Activated T-cell treated with anti-CD3 and anti-CD28 coated beads for 24 hours (primary cell): ENCODE measurements at regions not wholly inside any gene's neighbourhood (a gene's known extent, or its start where the extent isn't known, plus 50 kb on each side); places are given as distances from the start of the nearest gene placed in this dataset.
"Not testable (repeated sequence)": the region's sequence is repeated elsewhere in the genome, so short reads cannot be mapped to it uniquely, and the experiment has no call there.

Experiments used
- DNase-seq: peaks from one replicate; pipeline ENCODE4 v3.0.0-alpha.2; 2020; ENCODE audit warnings: low read depth

GRCh38 chr21:27996906-27997305, 995.8 kb downstream of the LTN1 start:
- DNase-seq, result not testable (repeated sequence)

GRCh38 chr21:27984663-27985325, 1007.9 kb downstream of the LTN1 start:
- not testable (repeated sequence) for DNase-seq

DNA sequence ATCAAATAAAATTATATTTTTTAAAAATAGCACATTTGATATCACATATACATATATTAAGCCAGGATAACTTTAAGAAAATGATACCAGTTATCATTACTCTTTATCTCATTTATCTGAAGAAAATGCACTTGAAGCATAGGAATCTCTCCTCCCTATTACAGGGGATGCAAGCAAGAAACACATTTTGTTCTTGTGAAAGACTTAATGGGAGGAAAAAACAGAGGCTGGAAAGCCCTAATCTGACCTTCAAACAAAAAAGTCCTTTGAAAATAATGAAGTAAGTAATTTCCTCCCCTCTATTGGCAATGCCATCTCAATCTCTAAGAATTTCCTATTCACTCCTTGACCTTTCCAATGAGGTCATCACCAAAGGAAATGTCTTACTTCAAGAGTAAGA, 1012.6 kb upstream of the ADAMTS5 start:
- DNase-seq, result not testable (repeated sequence)

DNA sequence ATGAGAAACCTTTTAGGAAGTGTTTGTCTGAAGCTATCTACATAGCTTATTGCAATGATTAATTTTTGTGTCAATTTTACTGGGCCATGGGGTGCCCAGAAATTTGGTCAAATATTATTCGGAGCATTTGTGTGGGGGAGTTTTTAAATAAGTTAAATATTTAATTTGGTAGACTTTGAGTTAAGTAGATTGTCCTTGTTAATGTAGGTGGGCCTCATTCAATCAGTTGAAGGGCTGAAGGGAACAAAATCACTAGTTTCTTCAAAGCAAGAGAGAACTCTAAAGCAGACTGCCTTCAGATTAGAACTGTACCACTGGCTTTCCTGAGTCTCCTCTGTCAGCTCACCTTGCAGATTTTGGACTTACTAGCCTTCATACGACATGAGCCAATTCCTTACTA, 1008.6 kb upstream of the ADAMTS5 start:
- DNase-seq, result no peak

GRCh38 chr21:27974152-27974551, 1007.3 kb upstream of the ADAMTS5 start:
- not testable (repeated sequence) for DNase-seq

DNA sequence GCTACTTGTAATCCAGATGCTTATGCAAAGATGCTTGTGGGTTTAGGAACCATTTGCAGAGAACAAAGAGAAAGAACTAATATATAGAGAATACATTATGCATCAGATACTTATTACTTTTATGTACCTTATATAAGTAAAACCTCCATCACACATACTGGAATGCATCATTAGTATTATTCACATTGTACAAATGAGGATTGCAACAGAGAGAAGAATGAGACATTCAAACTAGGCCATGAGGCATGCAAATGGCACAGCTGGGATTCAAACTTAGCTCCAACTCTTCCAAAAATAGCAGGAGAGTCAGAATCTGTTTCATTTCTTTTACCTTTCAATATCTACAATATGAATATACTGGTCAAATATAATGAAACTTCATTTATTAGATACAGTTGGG, 1001.4 kb upstream of the ADAMTS5 start:
- not testable (repeated sequence) for DNase-seq

DNA sequence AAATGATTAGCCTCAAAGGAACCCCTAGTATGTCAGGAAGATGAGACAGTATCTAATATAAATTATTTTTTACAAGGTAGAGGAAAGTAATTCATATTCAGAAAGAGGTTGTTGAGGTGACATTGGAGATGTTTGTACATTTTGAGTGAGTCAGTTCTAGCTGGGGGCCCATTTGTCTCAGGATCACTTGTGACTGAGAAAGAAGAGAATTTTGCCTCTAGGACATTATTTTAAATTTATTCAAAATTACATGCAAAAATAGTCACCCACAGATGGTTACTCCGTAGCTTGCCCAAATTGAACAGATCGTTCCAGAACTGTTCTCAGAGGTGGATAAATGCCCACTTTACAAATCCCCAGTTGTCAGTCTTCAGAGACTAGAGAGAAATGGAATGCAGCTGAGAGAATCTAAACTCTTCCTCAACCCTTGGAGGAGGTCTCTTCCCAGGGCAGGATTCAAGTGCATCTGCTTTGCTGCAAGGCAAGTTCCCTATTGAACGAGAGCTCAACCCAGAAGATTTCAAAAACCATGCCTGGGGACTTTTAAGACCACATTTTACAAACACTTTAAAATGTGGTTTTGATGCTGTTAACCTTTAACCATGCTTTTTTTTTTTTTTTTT, 987.8 kb upstream of the ADAMTS5 start:
- no peak for DNase-seq

GRCh38 chr21:27953340-27954045, 986.6 kb upstream of the ADAMTS5 start:
- no peak for DNase-seq

GRCh38 chr21:27949093-27949492, 982.2 kb upstream of the ADAMTS5 start:
- not testable (repeated sequence) for DNase-seq

GRCh38 chr21:27930108-27930767, 963.4 kb upstream of the ADAMTS5 start:
- DNase-seq, result not testable (repeated sequence)

GRCh38 chr21:27929179-27929578, 962.3 kb upstream of the ADAMTS5 start:
- not testable (repeated sequence) for DNase-seq

- not testable (repeated sequence) for DNase-seq
Measured at GRCh38 chr21:27928534-27929115, 961.7 kb upstream of the ADAMTS5 start.

DNA sequence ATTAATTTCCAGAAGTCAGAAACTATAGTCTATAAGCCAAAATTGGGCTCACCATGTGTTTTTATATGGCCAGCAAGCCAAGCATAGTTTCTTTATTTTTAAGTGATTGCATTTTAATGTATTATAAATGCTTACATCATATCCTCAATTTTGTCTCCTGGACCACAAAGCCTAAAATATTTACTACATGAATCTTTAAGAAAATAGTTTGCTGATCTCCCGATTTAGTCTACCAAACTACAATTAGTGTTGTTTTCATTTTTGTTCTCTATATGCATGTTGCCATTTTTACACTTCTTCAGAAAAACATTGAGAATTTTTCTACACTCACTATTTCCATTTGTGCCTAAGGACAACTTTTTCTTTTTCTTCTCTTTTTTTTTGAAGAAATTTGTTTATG, 954.5 kb upstream of the ADAMTS5 start:
- not testable (repeated sequence) for DNase-seq

DNA sequence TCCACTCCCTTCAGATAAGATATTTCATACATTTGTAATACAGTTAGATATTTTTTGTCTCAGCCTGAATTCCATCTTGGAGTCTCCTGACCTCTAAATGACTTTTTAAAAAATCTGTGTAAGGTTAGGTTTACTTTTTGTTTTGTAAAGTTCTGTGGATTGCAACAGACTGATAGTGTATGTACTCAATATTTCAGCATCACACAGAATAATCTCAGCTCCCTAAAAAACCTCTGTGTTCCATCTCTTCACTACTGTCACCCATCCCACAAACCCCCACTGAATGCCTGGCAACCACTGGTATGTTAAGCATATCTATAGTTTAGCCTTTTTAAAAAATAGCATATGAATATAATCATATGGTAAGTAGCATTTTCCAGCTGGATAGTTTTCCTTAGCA, 951.1 kb upstream of the ADAMTS5 start:
- DNase-seq, result not testable (repeated sequence)

- DNase-seq, result not testable (repeated sequence)
Measured at GRCh38 chr21:27916326-27916725, 949.4 kb upstream of the ADAMTS5 start.

GRCh38 chr21:27912133-27912532, 945.2 kb upstream of the ADAMTS5 start:
- DNase-seq, result not testable (repeated sequence)

GRCh38 chr21:27909487-27909886, 942.6 kb upstream of the ADAMTS5 start:
- DNase-seq, result not testable (repeated sequence)

GRCh38 chr21:27908816-27909215, 941.9 kb upstream of the ADAMTS5 start:
- DNase-seq, result not testable (repeated sequence)

GRCh38 chr21:27902904-27903303, 936.0 kb upstream of the ADAMTS5 start:
- not testable (repeated sequence) for DNase-seq

DNA sequence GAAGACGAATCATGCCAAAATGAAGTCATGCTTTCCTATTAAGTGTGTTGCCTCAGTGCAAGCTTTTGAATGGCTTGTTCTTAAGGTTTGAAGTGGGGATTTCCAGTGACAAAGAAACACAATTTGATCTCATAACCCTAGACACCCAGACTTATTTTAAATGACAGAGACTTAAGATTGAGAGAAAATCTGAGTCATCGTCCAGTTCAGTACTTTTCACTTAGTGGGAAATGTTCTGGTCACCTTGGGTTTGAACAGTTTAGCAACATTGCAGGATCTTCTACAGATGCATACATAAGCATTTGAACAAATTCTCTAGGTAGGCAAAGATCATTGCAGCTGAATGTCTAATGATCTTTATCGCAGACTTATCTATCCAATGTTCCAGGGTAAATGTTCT, 926.7 kb upstream of the ADAMTS5 start:
- not testable (repeated sequence) for DNase-seq

DNA sequence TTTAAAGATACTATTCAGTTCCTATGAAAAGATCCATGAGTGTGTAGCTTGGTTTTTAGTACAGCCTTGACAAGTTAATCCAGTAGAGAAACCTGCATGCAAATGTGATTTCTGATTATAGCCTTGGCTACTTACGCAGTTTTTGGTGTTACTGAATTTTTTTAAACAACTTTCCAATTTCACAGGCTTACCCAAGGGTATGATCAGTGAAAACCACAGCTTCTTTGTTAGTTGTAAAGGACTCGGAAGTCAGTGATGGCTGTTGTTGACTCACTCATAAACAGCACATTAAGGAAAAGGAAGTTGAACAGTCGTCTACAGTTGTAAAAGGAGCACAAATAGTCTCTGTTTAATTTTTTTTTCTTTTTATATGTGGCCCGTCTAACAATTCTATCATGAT, 924.6 kb upstream of the ADAMTS5 start:
- DNase-seq, result not testable (repeated sequence)

- DNase-seq, result not testable (repeated sequence)
Measured at GRCh38 chr21:27887808-27888455, 921.0 kb upstream of the ADAMTS5 start.
